ENCODE measurements at regions not wholly inside any gene's neighbourhood (a gene's known extent, or its start where the extent isn't known, plus 50 kb on each side); places are given as distances from the start of the nearest gene placed in this dataset.
A peak's percentile ranks its signal among the peaks of the same experiment; 100 is the strongest.

GRCh38 chr10:69716711-69717560 is 84.8 kb upstream of the COL13A1 start:
- H2AFZ ChIP-seq (ENCODE audit: low read depth, low read length), result no peak overlapping the region
- peak overlapping the region; percentile 78 for H3K27ac Mint-ChIP-seq (ENCODE audit: unreplicated experiment)
- no peak for DNase-seq (ENCODE audit: low read depth)

GRCh38 chr10:69718951-69719350 is 82.8 kb upstream of the COL13A1 start:
- Histone ChIP-seq H4K20me1 (ENCODE audit: insufficient read depth, low read length) (no peaks in the 10 kb centered on the region), H3K4me2 (ENCODE audit: low read length) (no peak overlapping the region), H3K27me3 (ENCODE audit: insufficient read depth, low read length) (no peaks in the 10 kb centered on the region), H3K79me2 (ENCODE audit: insufficient read depth, low read length) (no peaks in the 10 kb centered on the region), H3K9ac (ENCODE audit: low read length) (no peak overlapping the region), H3K4me1 (ENCODE audit: insufficient read depth, low read length) (peaks cover 24% of the 10 kb centered on the region), H3K27ac (ENCODE audit: low read depth, low read length) (no peak overlapping the region), H3K9me3 (ENCODE audit: insufficient read depth, low read depth, low read length) (no peaks in the 10 kb centered on the region), H2AFZ (ENCODE audit: low read depth, low read length) (no peak overlapping the region), H3K36me3 (ENCODE audit: insufficient read depth, low read length) (no peaks in the 10 kb centered on the region), H3K4me3 (ENCODE audit: insufficient read depth, low read depth, low read length) (no peak overlapping the region)
- H3K27me3 Mint-ChIP-seq (ENCODE audit: low read depth, unreplicated experiment), result peaks cover 28% of the 10 kb centered on the region
- H3K27ac Mint-ChIP-seq (ENCODE audit: unreplicated experiment), result no peak overlapping the region
- FAIRE-seq (no peak), DNase-seq (ENCODE audit: low read depth) (peak; percentile 36)
- TF ChIP-seq CTCF (IDR thresholded peaks at IDR 0.05; ENCODE audit: insufficient read depth, low read depth, low read length), result no peak
- TF ChIP-seq EZH2 (IDR thresholded peaks at IDR 0.05; ENCODE audit: insufficient read depth, low read length), result no peak
- no peaks in the 10 kb centered on the region for H3K36me3 Mint-ChIP-seq (ENCODE audit: low read depth, unreplicated experiment)
- peaks cover 6% of the 10 kb centered on the region for H3K9me3 Mint-ChIP-seq (ENCODE audit: unreplicated experiment)
- no peak overlapping the region for H3K4me3 Mint-ChIP-seq (ENCODE audit: unreplicated experiment)
- no peaks in the 10 kb centered on the region for H3K4me1 Mint-ChIP-seq (ENCODE audit: low read depth, unreplicated experiment)

More at GRCh38 chr10:69716711-69717560, 84.8 kb upstream of the COL13A1 start:
- Histone ChIP-seq H3K36me3 (ENCODE audit: insufficient read depth, low read length) (no peaks in the 10 kb centered on the region), H3K4me3 (ENCODE audit: insufficient read depth, low read depth, low read length) (no peak overlapping the region), H3K4me1 (ENCODE audit: insufficient read depth, low read length) (peaks cover 22% of the 10 kb centered on the region), H3K79me2 (ENCODE audit: insufficient read depth, low read length) (no peaks in the 10 kb centered on the region), H3K4me2 (ENCODE audit: low read length) (no peak overlapping the region), H3K27ac (ENCODE audit: low read depth, low read length) (no peak overlapping the region), H3K9ac (ENCODE audit: low read length) (peak overlapping the region; percentile 44), H4K20me1 (ENCODE audit: insufficient read depth, low read length) (no peaks in the 10 kb centered on the region), H3K9me3 (ENCODE audit: insufficient read depth, low read depth, low read length) (no peaks in the 10 kb centered on the region), H3K27me3 (ENCODE audit: insufficient read depth, low read length) (peaks cover 2% of the 10 kb centered on the region)
- H3K9me3 Mint-ChIP-seq (ENCODE audit: unreplicated experiment), result peaks cover 3% of the 10 kb centered on the region
- no peak overlapping the region for H3K4me3 Mint-ChIP-seq (ENCODE audit: unreplicated experiment)
- no peaks in the 10 kb centered on the region for H3K4me1 Mint-ChIP-seq (ENCODE audit: low read depth, unreplicated experiment)
- peaks cover 32% of the 10 kb centered on the region for H3K27me3 Mint-ChIP-seq (ENCODE audit: low read depth, unreplicated experiment)
- TF ChIP-seq EZH2 (IDR thresholded peaks at IDR 0.05; ENCODE audit: insufficient read depth, low read length), result no peak
- peak; percentile 57 for TF ChIP-seq CTCF (IDR thresholded peaks at IDR 0.05; ENCODE audit: insufficient read depth, low read depth, low read length)
- peaks cover 2% of the 10 kb centered on the region for H3K36me3 Mint-ChIP-seq (ENCODE audit: low read depth, unreplicated experiment)
- FAIRE-seq, result no peak

All from astrocyte (in vitro differentiated cells and primary cell).